Liver (tissue), 8 donors: ENCODE measurements at regions not wholly inside any gene's neighbourhood (a gene's known extent, or its start where the extent isn't known, plus 50 kb on each side); places are given as distances from the start of the nearest gene placed in this dataset.

ENCODE experiments used
- DNase-seq: peaks from one replicate; pipeline ENCODE4 v3.0.0-alpha.2; 2017; ENCODE audit warnings: low spot score
- H3K27ac ChIP-seq, 2 donors: one replicate each; pipeline ENCODE4 v1.7.0; 2013; ENCODE audit warnings: inconsistent platforms in 2 of 2, low read length in 2 of 2, control low read depth in 1 of 2, low read depth in 1 of 2, mild to moderate bottlenecking in 1 of 2
- H3K27me3 ChIP-seq, 4 donors: one replicate each; pipeline versions ENCODE4 v1.6.1 to v1.7.0; 2013; ENCODE audit warnings: low read length in 3 of 4, inconsistent platforms in 1 of 4, mild to moderate bottlenecking in 1 of 4, moderate library complexity in 1 of 4; ENCODE audit not compliant: control insufficient read depth in 4 of 4, insufficient read depth in 4 of 4
- H3K36me3 ChIP-seq, 4 donors: one replicate each; pipeline versions ENCODE4 v1.6.1 to v1.7.0; 2013; ENCODE audit warnings: low read length in 3 of 4, mild to moderate bottlenecking in 3 of 4, low read depth in 1 of 4, moderate library complexity in 1 of 4; ENCODE audit not compliant: control insufficient read depth in 4 of 4, insufficient read depth in 3 of 4
- H3K4me1 ChIP-seq, 4 donors: one replicate each; pipeline versions ENCODE4 v1.6.1 to v1.7.0; 2013; ENCODE audit warnings: low read length in 3 of 4, mild to moderate bottlenecking in 3 of 4, moderate library complexity in 1 of 4; ENCODE audit not compliant: control insufficient read depth in 4 of 4, insufficient read depth in 4 of 4
- H3K4me3 ChIP-seq, 3 donors: one replicate each; pipeline versions ENCODE4 v1.6.1 to v1.7.0; 2013; ENCODE audit warnings: low read length in 3 of 3, control low read depth in 1 of 3, low read depth in 1 of 3, mild to moderate bottlenecking in 1 of 3
- H3K9ac ChIP-seq, 2 donors: one replicate each; pipeline ENCODE4 v1.7.0; 2013; ENCODE audit warnings: low read length in 2 of 2, mild to moderate bottlenecking in 2 of 2, moderate library complexity in 2 of 2, control low read depth in 1 of 2, low read depth in 1 of 2
- H3K9me3 ChIP-seq, 4 donors: one replicate each; pipeline versions ENCODE4 v1.6.1 to v1.7.0; 2013; ENCODE audit warnings: low read length in 3 of 4; ENCODE audit not compliant: control insufficient read depth in 4 of 4
- ATF3 ChIP-seq: IDR thresholded peaks from 2 replicates; pipeline ENCODE4 v1.6.1; 2016; ENCODE audit warnings: antibody characterized with exemption
- CTCF ChIP-seq: fragments of 150-350 bp; IDR thresholded peaks from 2 replicates; pipeline ENCODE4 v1.5.1; 2017; ENCODE audit warnings: improper control_type of control experiment, low read depth, low read length; ENCODE audit not compliant: missing input control
- FOXA1 ChIP-seq: IDR thresholded peaks from 2 replicates; pipeline ENCODE4 v1.6.1; 2016; ENCODE audit warnings: antibody characterized with exemption
- GABPA ChIP-seq, 2 donors: IDR thresholded peaks in 1 of 2; conservative IDR thresholded peaks in 1 of 2; 2 replicates each; pipeline ENCODE4 v1.6.1; 2016; ENCODE audit warnings: antibody characterized with exemption in 2 of 2, mild to moderate bottlenecking in 1 of 2, moderate library complexity in 1 of 2
- HNF4A ChIP-seq, 2 donors: conservative IDR thresholded peaks; 2 replicates each; pipeline ENCODE4 v1.6.1; 2016; ENCODE audit warnings: antibody characterized with exemption in 2 of 2, mild to moderate bottlenecking in 2 of 2
- HNF4G ChIP-seq: IDR thresholded peaks from 2 replicates; pipeline ENCODE4 v1.6.1; 2016; ENCODE audit warnings: antibody characterized with exemption
- JUND ChIP-seq, 2 donors: IDR thresholded peaks; 2 replicates each; pipeline ENCODE4 v1.6.1; 2016; ENCODE audit warnings: antibody characterized with exemption in 2 of 2
- MAX ChIP-seq: IDR thresholded peaks from 2 replicates; pipeline ENCODE4 v1.6.1; 2016; ENCODE audit warnings: antibody characterized with exemption
- NR2F2 ChIP-seq: IDR thresholded peaks from 2 replicates; pipeline ENCODE4 v1.6.1; 2016; ENCODE audit warnings: antibody characterized with exemption
- RAD21 ChIP-seq, 2 donors: IDR thresholded peaks; 2 replicates each; pipeline ENCODE4 v1.6.1; 2016; ENCODE audit warnings: antibody characterized with exemption in 2 of 2, mild to moderate bottlenecking in 2 of 2
- REST ChIP-seq: IDR thresholded peaks from 2 replicates; pipeline ENCODE4 v1.6.1; 2016; ENCODE audit warnings: antibody characterized with exemption, mild to moderate bottlenecking
- RXRA ChIP-seq, 2 donors: IDR thresholded peaks; 2 replicates each; pipeline ENCODE4 v1.6.1; 2017 to 2018; ENCODE audit warnings: antibody characterized with exemption in 2 of 2, mild to moderate bottlenecking in 1 of 2
- SP1 ChIP-seq: IDR thresholded peaks from 2 replicates; pipeline ENCODE4 v1.6.1; 2018; ENCODE audit warnings: antibody characterized with exemption, mild to moderate bottlenecking
- TAF1 ChIP-seq: conservative IDR thresholded peaks from 2 replicates; pipeline ENCODE4 v1.6.1; 2016; ENCODE audit warnings: antibody characterized with exemption, mild to moderate bottlenecking
- ZBTB33 ChIP-seq: IDR thresholded peaks from 2 replicates; pipeline ENCODE4 v1.6.1; 2016; ENCODE audit warnings: antibody characterized with exemption
- WGBS: extraction: QIAGEN DNeasy Blood & Tissue Kit; methylation state at CpG from one replicate; pipeline ENCODE4 v1.1.7; 2013; 5-methylcytosine and 5-hydroxymethylcytosine counted together
- donor health status: healthy.
- donor health status: healthy.
- donor health status: healthy.
- donor health status: healthy.
- donor health status: healthy.

- Histone ChIP-seq H3K9me3 (no peaks in the 10 kb centered on the region), H3K36me3 (no peaks in the 10 kb centered on the region), H3K4me3 (no peak overlapping the region), H3K9ac (no peak overlapping the region), H3K27me3 (no peaks in the 10 kb centered on the region), H3K4me1 (peaks cover 0 to 8% (median 6%) of the 10 kb centered on the region in 4 donors), H3K27ac (no peak overlapping the region)
- DNase-seq, result no peak
- WGBS, result 94% methylated on average over 2 of the region's 2 CpGs
- TF ChIP-seq HNF4G (no peak), RAD21 (IDR thresholded peaks at IDR 0.05) (peak in 1 of 2 donors; percentile 17), REST (no peak)
Observed at GRCh38 chr7:8823486-8823885, 390.1 kb downstream of the NXPH1 start.

GRCh38 chr7:8827329-8827728 is 393.9 kb downstream of the NXPH1 start:
- DNase-seq, result no peak
- H3K36me3 ChIP-seq, result no peaks in the 10 kb centered on the region
- TF ChIP-seq SP1, result no peak
- no peak for TF ChIP-seq FOXA1
- no peak for TF ChIP-seq REST
- TF ChIP-seq HNF4A (conservative IDR thresholded peaks at IDR 0.05), result no peak
- no peak for TF ChIP-seq ZBTB33
- no peaks in the 10 kb centered on the region for H3K27me3 ChIP-seq
- no peaks in the 10 kb centered on the region for H3K9me3 ChIP-seq
- no peak overlapping the region for H3K4me3 ChIP-seq
- 79% methylated on average over 1 of the region's 1 CpG for WGBS
- no peak overlapping the region for H3K27ac ChIP-seq
- no peak overlapping the region for H3K9ac ChIP-seq
- peaks cover 0 to 2% (median 2%) of the 10 kb centered on the region in 4 donors for H3K4me1 ChIP-seq

GRCh38 chr7:8829100-8829499 is 395.7 kb downstream of the NXPH1 start:
- Histone ChIP-seq H3K4me1 (no peaks in the 10 kb centered on the region), H3K4me3 (no peak overlapping the region), H3K36me3 (no peaks in the 10 kb centered on the region), H3K9me3 (no peaks in the 10 kb centered on the region), H3K9ac (no peak overlapping the region), H3K27ac (no peak overlapping the region), H3K27me3 (no peaks in the 10 kb centered on the region)
- DNase-seq, result no peak
- no peak for TF ChIP-seq GABPA (IDR thresholded peaks at IDR 0.05 in 1 of 2, conservative IDR thresholded peaks at IDR 0.05 in 1 of 2)
- TF ChIP-seq CTCF, result no peak
- no peak for TF ChIP-seq RXRA (IDR thresholded peaks at IDR 0.05)
- no peak for TF ChIP-seq RAD21 (IDR thresholded peaks at IDR 0.05)
- no peak for TF ChIP-seq HNF4G
- no peak for TF ChIP-seq HNF4A (conservative IDR thresholded peaks at IDR 0.05)
- no peak for TF ChIP-seq TAF1
- TF ChIP-seq FOXA1, result no peak
- no peak for TF ChIP-seq SP1
- TF ChIP-seq NR2F2, result no peak
- TF ChIP-seq ATF3, result no peak
- TF ChIP-seq JUND (IDR thresholded peaks at IDR 0.05), result no peak
- TF ChIP-seq MAX, result no peak
- WGBS, result 87% methylated on average over 4 of the region's 4 CpGs
